K562 (cell line): ENCODE measurements at regions not wholly inside any gene's neighbourhood (a gene's known extent, or its start where the extent isn't known, plus 50 kb on each side); places are given as distances from the start of the nearest gene placed in this dataset.

Experiments
- ATAC-seq: fragments of 200-7000 bp; cut with Tn5 transposase; 3 replicates; pipeline ENCODE4 v1.9.1; 2020; ENCODE audit warnings: moderate library complexity
- BruUV-seq: library from RNA; stranded (reverse); fragments of 400-500 nt; replicated peaks from 2 replicates; lab custom pipeline; 2021; lab: Mats Ljungman, UMichigan
- CTCF ChIA-PET: fragments of 300-600 bp; formaldehyde crosslinking; extraction: SDS; loops from one replicate; lab custom pipeline; 2021; ENCODE audit warnings: low intra/inter-chr PET ratio; lab: Yijun Ruan, JAX
- POLR2A ChIA-PET: fragments of 300-600, 350-650 bp; sonication (Branson Sonifier 250); formaldehyde crosslinking; extraction: SDS; loops from one replicate; lab custom pipeline; 2021; ENCODE audit warnings: antibody characterized with exemption, inconsistent platforms; lab: Yijun Ruan, JAX
- DNase-seq, 4 experiments: peaks; one replicate each; pipeline versions ENCODE4 v3.0.0 to v3.0.0-alpha.2; 2011 to 2018; ENCODE audit warnings: low spot score in 3 of 4, mixed read lengths in 3 of 4; ENCODE audit errors: extremely low read depth in 1 of 4
- FAIRE-seq: peaks from 2 replicates; lab custom pipeline; 2011; peaks lifted over from hg19 to GRCh38; lab: Jason Lieb, UNC
- H2AFZ ChIP-seq: 2 replicates; pipeline ENCODE4 v1.6.0; 2011; ENCODE audit warnings: low read depth, low read length, control low read depth, inconsistent platforms
- H3K27ac ChIP-seq: fragments of 200-600 bp; 3 replicates; pipeline ENCODE4 v1.8.0; 2011; ENCODE audit warnings: low read depth, mild to moderate bottlenecking, control low read depth, inconsistent platforms, low read length, moderate library complexity, mixed read lengths; ENCODE audit errors: extremely low read depth
- H3K27me3 ChIP-seq, 2 experiments: fragments of 300-600 bp in 1 of 2; 2 replicates in 1 of 2; 3 replicates in 1 of 2; pipeline versions ENCODE4 v1.6.0 to v1.8.0; 2011; ENCODE audit warnings: inconsistent platforms in 2 of 2, low read length in 2 of 2, mild to moderate bottlenecking in 1 of 2, mixed read lengths in 1 of 2, moderate library complexity in 1 of 2; ENCODE audit not compliant: control insufficient read depth in 2 of 2, insufficient read depth in 2 of 2
- H3K36me3 ChIP-seq: fragments of 300-600 bp; 3 replicates; pipeline ENCODE4 v1.8.0; 2011; ENCODE audit warnings: mild to moderate bottlenecking, low read length, inconsistent platforms; ENCODE audit not compliant: control insufficient read depth, insufficient read depth
- H3K4me1 ChIP-seq, 2 experiments: fragments of 200-600 bp in 1 of 2; replicated peaks in 1 of 2; 2 replicates in 1 of 2; 3 replicates in 1 of 2; pipeline versions ENCODE4 v1.5.1 to v1.8.0; 2011; ENCODE audit warnings: inconsistent platforms in 2 of 2, low read length in 2 of 2, mild to moderate bottlenecking in 1 of 2, mixed read lengths in 1 of 2, moderate library complexity in 1 of 2; ENCODE audit not compliant: control insufficient read depth in 2 of 2, insufficient read depth in 2 of 2
- H3K4me2 ChIP-seq: 2 replicates; pipeline ENCODE4 v1.6.1; 2011; ENCODE audit warnings: low read length, control low read depth, inconsistent platforms, mixed read lengths; ENCODE audit not compliant: insufficient read depth
- H3K4me3 ChIP-seq: fragments of 200-600 bp; sonication (generic), shearing (Covaris generic); 2 replicates; pipeline ENCODE4 v1.5.1; 2016; ENCODE audit warnings: control low read depth, inconsistent platforms
- H3K79me2 ChIP-seq: fragments of 200-600 bp; 3 replicates; pipeline ENCODE4 v1.8.0; 2011; ENCODE audit warnings: low read length, inconsistent platforms; ENCODE audit not compliant: control insufficient read depth, insufficient read depth
- H3K9ac ChIP-seq, 2 experiments: 2 replicates each; pipeline versions ENCODE4 v1.6.0 to v1.6.1; 2011; ENCODE audit warnings: low read depth in 2 of 2, low read length in 2 of 2, control low read depth in 1 of 2, inconsistent platforms in 1 of 2, mild to moderate bottlenecking in 1 of 2, mixed read lengths in 1 of 2; ENCODE audit not compliant: insufficient read depth in 1 of 2
- H3K9me1 ChIP-seq: one replicate; pipeline ENCODE4 v1.6.0; 2011; ENCODE audit warnings: inconsistent platforms, mild to moderate bottlenecking, low read length, moderate library complexity; ENCODE audit not compliant: control insufficient read depth, insufficient read depth
- H3K9me3 ChIP-seq: replicated peaks from 2 replicates; pipeline ENCODE4 v1.5.1; 2011; ENCODE audit warnings: low read depth, low read length, inconsistent platforms; ENCODE audit not compliant: control insufficient read depth, insufficient read depth
- H4K20me1 ChIP-seq: replicated peaks from 2 replicates; pipeline ENCODE4 v1.6.1; 2011; ENCODE audit warnings: low read length, inconsistent platforms, mixed read lengths; ENCODE audit not compliant: control insufficient read depth, insufficient read depth
- CSDE1 ChIP-seq, 2 experiments: fragments of 450-650 bp; IDR thresholded peaks; 2 replicates each; pipeline ENCODE4 v1.6.1; 2016; ENCODE audit warnings: mild to moderate bottlenecking in 1 of 2
- MCM5 ChIP-seq: fragments of 450-650 bp; IDR thresholded peaks from 2 replicates; pipeline ENCODE4 v1.6.1; 2016; ENCODE audit warnings: low read depth
- NR4A1 ChIP-seq, 2 experiments: fragments of 250-450 bp in 1 of 2; fragments of 450-650 bp in 1 of 2; sonication (Bioruptor Pico) in 1 of 2; IDR thresholded peaks; 2 replicates each; pipeline versions ENCODE4 v1.4.0 to v1.6.1; 2016 to 2020; ENCODE audit warnings: mild to moderate bottlenecking in 2 of 2, missing compliant biosample characterization in 1 of 2, missing genetic modification characterization in 1 of 2, moderate library complexity in 1 of 2
- TEAD4 ChIP-seq, 2 experiments: sonication (generic) in 1 of 2; formaldehyde crosslinking in 1 of 2; IDR thresholded peaks; 2 replicates each; pipeline versions ENCODE4 v1.6.1 to v1.8.0; 2012 to 2022; ENCODE audit warnings: borderline replicate concordance in 1 of 2, inconsistent platforms in 1 of 2, low read length in 1 of 2, mild to moderate bottlenecking in 1 of 2, missing genetic modification reagents in 1 of 2
- ZNF444 ChIP-seq: fragments of 250-450 bp; sonication (Bioruptor Pico); IDR thresholded peaks from 2 replicates; pipeline ENCODE4 v1.4.0; 2020; ENCODE audit warnings: mild to moderate bottlenecking, moderate library complexity
- WGBS: fragments of 100-300 bp; shearing (Covaris generic); methylation state at CpG from one replicate; pipeline ENCODE4 v1.1.6; 2016; ENCODE audit warnings: low coverage, mixed read lengths; ENCODE audit not compliant: insufficient coverage; ENCODE audit errors: missing lambda C conversion rate; 5-methylcytosine and 5-hydroxymethylcytosine counted together
- in situ Hi-C: fragments of 300-500 bp; cut with MboI; formaldehyde crosslinking; loops from 4 replicates; pipeline ENCODE4 v1.15.0; 2018; ENCODE audit warnings: inconsistent platforms, mixed read lengths
- intact Hi-C: fragments of 100-400 bp; cut with micrococcal nuclease; formaldehyde crosslinking; loops from 2 replicates; pipeline ENCODE4 v1.14.2; 2022
- TF ChIP-seq, protein P1 (sequence below): fragments of 450-650 bp; formaldehyde crosslinking; IDR thresholded peaks from 2 replicates; pipeline ENCODE4 v1.4.0; 2022; ENCODE audit warnings: mild to moderate bottlenecking, moderate library complexity

DNA sequence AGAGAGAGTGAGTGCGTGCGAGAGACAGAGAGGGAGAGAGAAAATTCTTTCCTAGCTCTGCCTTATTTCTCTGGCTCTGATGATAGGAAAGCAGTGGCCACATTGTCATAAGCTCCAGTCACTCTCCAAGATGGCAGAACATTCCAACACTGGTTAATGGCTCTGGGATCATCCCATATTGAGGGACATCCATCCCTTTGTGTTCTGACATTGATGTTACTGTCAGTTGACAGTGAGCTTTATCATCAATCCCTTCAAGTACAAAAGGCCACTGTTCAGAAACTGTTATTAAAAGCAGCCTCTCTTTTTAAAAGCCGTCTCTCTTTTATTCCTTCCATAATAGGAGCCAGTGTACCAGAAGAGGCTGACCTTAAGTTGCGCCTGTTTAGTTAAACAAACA is 1084.9 kb upstream of the RBFOX1 start:
- Histone ChIP-seq H2AFZ (no peak overlapping the region), H3K4me3 (no peak overlapping the region), H3K36me3 (no peaks in the 10 kb centered on the region), H3K9me3 (no peaks in the 10 kb centered on the region), H3K79me2 (no peaks in the 10 kb centered on the region), H3K4me2 (no peak overlapping the region), H3K4me1 (no peaks in the 10 kb centered on the region), H3K9me1 (no peaks in the 10 kb centered on the region), H4K20me1 (no peaks in the 10 kb centered on the region), H3K9ac (no peak overlapping the region), H3K27me3 (no peaks in the 10 kb centered on the region), H3K27ac (no peak overlapping the region)
- ChIA-PET POLR2A (no interaction called here), CTCF (no interaction called here)
- ATAC-seq: no peak
- no peak for TF ChIP-seq NR4A1 (CRISPR knock-in tag; IDR thresholded peaks at IDR 0.05)
- no peak for TF ChIP-seq NR4A1 (tag; IDR thresholded peaks at IDR 0.05)
- TF ChIP-seq TEAD4 (IDR thresholded peaks at IDR 0.05; ENCODE audit: low read length): no peak
- TF ChIP-seq TEAD4 (CRISPR knock-in tag; IDR thresholded peaks at IDR 0.05; ENCODE audit: borderline replicate concordance): no peak
- no peak for TF ChIP-seq ZNF444
- TF ChIP-seq CSDE1 (IDR thresholded peaks at IDR 0.05): no peak
- TF ChIP-seq, protein P1, sequence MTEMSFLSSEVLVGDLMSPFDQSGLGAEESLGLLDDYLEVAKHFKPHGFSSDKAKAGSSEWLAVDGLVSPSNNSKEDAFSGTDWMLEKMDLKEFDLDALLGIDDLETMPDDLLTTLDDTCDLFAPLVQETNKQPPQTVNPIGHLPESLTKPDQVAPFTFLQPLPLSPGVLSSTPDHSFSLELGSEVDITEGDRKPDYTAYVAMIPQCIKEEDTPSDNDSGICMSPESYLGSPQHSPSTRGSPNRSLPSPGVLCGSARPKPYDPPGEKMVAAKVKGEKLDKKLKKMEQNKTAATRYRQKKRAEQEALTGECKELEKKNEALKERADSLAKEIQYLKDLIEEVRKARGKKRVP: no peak
- TF ChIP-seq MCM5: no peak
- DNase-seq: no peak
- in situ Hi-C loops (no loop called here), intact Hi-C loops (no loop called here)
- no peak for FAIRE-seq
- WGBS: 2% methylated on average over 4 of the region's 4 CpGs
- BruUV-seq: no TSS peak
